ENCODE measurements at regions not wholly inside any gene's neighbourhood (a gene's known extent, or its start where the extent isn't known, plus 50 kb on each side); places are given as distances from the start of the nearest gene placed in this dataset.
"Not testable (repeated sequence)": the region's sequence is repeated elsewhere in the genome, so short reads cannot be mapped to it uniquely, and the experiment has no call there.

- no peaks in the 10 kb centered on the region for H3K4me1 ChIP-seq (ENCODE audit: insufficient read depth, low read length)
- no peaks in the 10 kb centered on the region for H3K27me3 ChIP-seq (ENCODE audit: insufficient read depth, low read length)
- no peaks in the 10 kb centered on the region for H3K9me3 ChIP-seq (ENCODE audit: low read depth, low read length)
- H3K4me3 ChIP-seq (ENCODE audit: low read length) = no peak overlapping the region
These were observed 121.4 kb downstream of the RRAGC start for GRCh38 chr1:38738207-38738606.

DNA sequence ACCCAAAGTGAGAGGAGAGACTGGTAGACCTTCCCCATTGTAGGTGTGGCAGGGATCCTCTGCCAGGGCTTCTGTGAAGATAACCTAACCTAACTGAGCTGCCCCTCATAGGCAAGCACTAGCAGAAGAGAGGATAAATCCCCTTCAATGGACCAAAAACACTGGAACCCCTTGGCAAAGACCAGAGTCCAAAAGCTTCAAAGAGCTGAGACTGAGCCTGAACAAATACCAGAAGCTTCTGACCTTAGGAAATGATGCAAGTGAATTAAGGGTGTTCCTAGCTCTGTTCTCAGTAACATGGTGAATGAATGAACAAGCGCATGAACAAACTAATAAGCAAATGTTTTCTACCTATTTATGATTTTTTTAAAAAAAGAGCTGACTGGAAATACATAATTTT is 123.2 kb downstream of the RRAGC start:
- H3K4me1 ChIP-seq (ENCODE audit: insufficient read depth, low read length) = no peaks in the 10 kb centered on the region
- peaks cover 9% of the 10 kb centered on the region for H3K27me3 ChIP-seq (ENCODE audit: insufficient read depth, low read length)
- no peaks in the 10 kb centered on the region for H3K9me3 ChIP-seq (ENCODE audit: low read depth, low read length)
- H3K4me3 ChIP-seq (ENCODE audit: low read length) = no peak overlapping the region

DNA sequence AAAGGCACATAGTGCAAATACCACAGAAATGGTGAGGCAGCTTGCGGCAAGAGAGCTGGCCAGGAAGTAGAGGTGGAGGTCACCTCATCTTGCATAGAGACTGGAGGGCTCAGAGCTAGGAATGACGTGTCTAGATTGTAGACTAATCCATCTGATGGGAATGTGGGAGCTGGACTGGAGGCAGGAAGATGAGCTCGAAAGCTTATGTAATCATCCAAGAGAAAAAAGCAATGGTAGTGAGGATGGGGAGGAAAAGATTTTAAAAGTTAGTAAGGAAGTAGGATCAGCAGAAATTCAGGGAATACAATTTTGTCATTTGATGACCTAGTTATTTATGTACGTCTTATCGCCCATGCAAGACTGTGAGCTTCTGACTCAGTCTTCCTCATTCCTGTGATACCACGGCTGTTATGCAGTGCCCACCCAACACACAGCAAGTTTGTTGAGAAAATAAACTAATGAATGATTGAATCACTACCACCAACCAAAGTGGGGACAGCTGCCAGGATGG is 123.9 kb downstream of the RRAGC start:
- Histone ChIP-seq H3K27me3 (ENCODE audit: insufficient read depth, low read length) (peaks cover 12% of the 10 kb centered on the region), H3K9me3 (ENCODE audit: low read depth, low read length) (no peaks in the 10 kb centered on the region), H3K4me1 (ENCODE audit: insufficient read depth, low read length) (no peaks in the 10 kb centered on the region), H3K4me3 (ENCODE audit: low read length) (no peak overlapping the region)

DNA sequence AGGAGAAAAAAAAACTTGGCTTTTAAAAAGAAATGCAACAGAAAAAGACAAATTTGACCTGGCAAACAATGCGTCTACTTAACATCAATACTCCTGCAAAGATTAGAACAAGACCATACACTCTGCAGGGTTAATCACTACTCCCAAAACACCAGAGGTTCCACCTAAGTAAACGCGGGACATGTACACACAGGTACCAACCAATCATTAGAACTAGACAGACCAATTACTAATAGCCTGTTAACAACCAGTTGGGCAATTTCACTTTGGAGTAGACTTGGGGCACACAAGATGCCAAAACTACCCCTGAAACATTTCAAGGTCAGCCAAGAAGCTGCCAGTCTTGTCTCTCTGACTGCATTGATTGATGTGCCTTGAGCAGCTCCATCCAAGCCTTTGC is 125.8 kb downstream of the RRAGC start:
- no peaks in the 10 kb centered on the region for H3K9me3 ChIP-seq (ENCODE audit: low read depth, low read length)
- no peak overlapping the region for H3K4me3 ChIP-seq (ENCODE audit: low read length)
- no peaks in the 10 kb centered on the region for H3K4me1 ChIP-seq (ENCODE audit: insufficient read depth, low read length)
- peaks cover 25% of the 10 kb centered on the region for H3K27me3 ChIP-seq (ENCODE audit: insufficient read depth, low read length)

GRCh38 chr1:38730511-38731397 is 128.8 kb downstream of the RRAGC start:
- peaks cover 55% of the 10 kb centered on the region for H3K27me3 ChIP-seq (ENCODE audit: insufficient read depth, low read length)
- H3K9me3 ChIP-seq (ENCODE audit: low read depth, low read length) = no peaks in the 10 kb centered on the region
- H3K4me3 ChIP-seq (ENCODE audit: low read length) = no peak overlapping the region
- H3K4me1 ChIP-seq (ENCODE audit: insufficient read depth, low read length) = no peaks in the 10 kb centered on the region

DNA sequence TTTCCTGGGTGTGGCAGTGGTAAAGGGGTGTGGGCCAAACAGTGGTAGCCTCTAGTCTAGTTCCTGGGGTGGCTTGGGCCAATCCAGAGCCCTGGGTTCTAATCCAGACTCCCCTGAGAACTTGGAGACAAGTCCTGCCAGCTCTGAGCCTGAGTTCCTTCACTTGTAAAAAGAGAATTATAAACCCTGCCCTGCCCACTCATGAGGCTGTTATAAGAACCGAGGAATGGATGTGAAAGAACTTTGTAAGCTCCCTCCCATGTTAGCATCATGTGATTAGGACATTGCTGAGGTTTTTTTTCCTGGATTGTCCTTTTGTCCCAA is 131.0 kb downstream of the RRAGC start:
- no peak overlapping the region for H3K4me3 ChIP-seq (ENCODE audit: low read length)
- H3K27me3 ChIP-seq (ENCODE audit: insufficient read depth, low read length) = peaks cover 66% of the 10 kb centered on the region
- no peaks in the 10 kb centered on the region for H3K4me1 ChIP-seq (ENCODE audit: insufficient read depth, low read length)
- no peaks in the 10 kb centered on the region for H3K9me3 ChIP-seq (ENCODE audit: low read depth, low read length)

DNA sequence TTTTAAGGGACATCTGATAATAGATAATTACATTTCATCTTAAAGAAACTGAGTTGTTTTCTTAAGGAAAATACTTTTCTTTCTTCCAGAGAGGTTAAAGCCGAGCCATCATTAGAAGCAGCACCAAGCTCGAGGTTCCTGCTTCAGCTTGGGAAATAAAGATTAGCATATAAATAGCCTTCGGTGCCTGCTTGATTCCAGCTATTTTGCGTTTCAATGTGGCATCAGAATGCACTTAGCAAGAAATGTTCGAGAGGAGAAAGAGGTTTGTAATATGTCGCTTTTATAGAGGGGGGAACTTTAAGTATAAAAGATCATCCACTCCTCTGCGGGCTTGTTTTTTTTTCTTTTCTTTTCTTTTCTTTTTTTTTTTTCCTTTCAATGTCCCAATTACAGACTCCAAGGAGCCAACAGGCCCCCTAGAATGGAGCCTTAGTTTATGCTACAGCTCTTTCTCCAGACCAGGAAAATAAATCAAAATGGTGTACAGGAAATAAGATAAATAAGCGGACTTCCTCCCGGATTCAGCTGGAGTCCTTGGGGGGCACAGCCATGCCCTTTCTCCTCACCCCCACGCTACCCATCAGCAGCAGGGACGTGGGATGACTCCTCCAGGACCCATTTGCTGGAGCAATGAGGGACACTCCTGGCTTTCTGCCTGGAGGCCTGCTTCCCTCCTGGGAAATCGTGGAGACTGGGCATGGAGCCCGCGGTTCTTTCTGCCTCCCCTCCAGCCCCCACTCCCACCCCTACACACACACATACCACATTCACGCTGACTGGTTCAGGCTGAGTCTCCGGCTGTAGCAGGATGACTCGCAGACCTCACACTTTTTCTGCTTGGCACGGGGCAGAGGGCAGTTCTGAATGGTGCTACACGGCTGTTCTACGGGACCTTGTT is 131.6 kb downstream of the RRAGC start:
- H3K27me3 ChIP-seq (ENCODE audit: insufficient read depth, low read length) = peaks cover 66% of the 10 kb centered on the region
- no peaks in the 10 kb centered on the region for H3K4me1 ChIP-seq (ENCODE audit: insufficient read depth, low read length)
- no peak overlapping the region for H3K4me3 ChIP-seq (ENCODE audit: low read length)
- no peaks in the 10 kb centered on the region for H3K9me3 ChIP-seq (ENCODE audit: low read depth, low read length)

DNA sequence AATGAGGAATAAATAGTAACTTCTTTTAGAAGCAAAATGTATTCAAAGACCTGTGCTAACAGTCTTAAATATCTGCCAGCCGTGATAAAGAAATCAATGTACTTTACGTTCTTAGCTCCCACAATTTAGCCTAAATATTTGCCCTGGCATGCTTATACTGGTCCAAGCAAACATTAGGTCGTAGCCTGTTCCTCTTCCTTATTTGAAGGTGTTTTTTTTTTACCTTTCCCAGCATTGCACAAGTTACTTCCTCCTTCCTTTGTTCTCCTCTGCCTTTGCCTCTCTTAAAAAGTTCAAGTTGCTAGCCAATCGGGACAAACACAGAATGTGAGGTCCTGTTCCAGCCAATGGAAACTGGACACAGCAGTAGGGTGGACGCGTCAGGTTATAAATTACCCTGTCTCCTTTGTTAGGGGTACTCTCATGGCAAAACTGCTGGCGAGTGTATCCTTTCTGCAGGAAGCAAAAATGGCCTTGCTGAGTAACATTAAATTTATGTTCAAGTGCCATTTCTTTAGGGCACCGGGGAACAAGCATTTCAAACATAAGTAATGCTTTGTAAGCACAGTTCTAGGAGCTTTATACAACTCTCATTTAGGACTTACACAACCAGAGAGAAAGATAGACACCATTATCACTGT is 134.1 kb downstream of the RRAGC start:
- peaks cover 53% of the 10 kb centered on the region for H3K27me3 ChIP-seq (ENCODE audit: insufficient read depth, low read length)
- H3K9me3 ChIP-seq (ENCODE audit: low read depth, low read length); H3K4me3 ChIP-seq (ENCODE audit: low read length); H3K4me1 ChIP-seq (ENCODE audit: insufficient read depth, low read length): not testable (repeated sequence)

- Histone ChIP-seq H3K4me1 (ENCODE audit: insufficient read depth, low read length) (no peaks in the 10 kb centered on the region), H3K4me3 (ENCODE audit: low read length) (no peak overlapping the region), H3K9me3 (ENCODE audit: low read depth, low read length) (no peaks in the 10 kb centered on the region), H3K27me3 (ENCODE audit: insufficient read depth, low read length) (peaks cover 45% of the 10 kb centered on the region)
These were observed 135.1 kb downstream of the RRAGC start for GRCh38 chr1:38724160-38725131.

DNA sequence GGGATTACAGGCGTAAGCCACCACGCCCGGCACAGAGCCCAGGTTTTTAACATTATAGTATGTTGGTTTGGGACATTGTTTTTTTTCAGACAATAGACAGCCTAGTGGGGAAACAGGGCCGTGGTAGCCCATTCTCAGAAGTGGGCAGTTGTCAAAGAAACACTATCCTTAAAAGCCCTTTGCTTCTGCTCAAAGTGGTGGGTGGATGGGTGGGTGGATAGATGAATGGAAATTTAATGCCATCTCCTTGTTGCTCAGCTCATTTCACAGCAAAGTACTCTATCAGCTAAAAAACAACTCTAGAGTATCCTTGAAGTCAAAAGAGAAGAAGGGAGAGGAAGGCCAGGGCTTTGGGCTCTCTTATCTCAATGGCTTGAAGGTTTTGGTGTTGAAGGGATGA is 137.8 kb downstream of the RRAGC start:
- H3K9me3 ChIP-seq (ENCODE audit: low read depth, low read length) = no peaks in the 10 kb centered on the region
- H3K27me3 ChIP-seq (ENCODE audit: insufficient read depth, low read length) = peaks cover 21% of the 10 kb centered on the region
- no peaks in the 10 kb centered on the region for H3K4me1 ChIP-seq (ENCODE audit: insufficient read depth, low read length)
- H3K4me3 ChIP-seq (ENCODE audit: low read length) = no peak overlapping the region

DNA sequence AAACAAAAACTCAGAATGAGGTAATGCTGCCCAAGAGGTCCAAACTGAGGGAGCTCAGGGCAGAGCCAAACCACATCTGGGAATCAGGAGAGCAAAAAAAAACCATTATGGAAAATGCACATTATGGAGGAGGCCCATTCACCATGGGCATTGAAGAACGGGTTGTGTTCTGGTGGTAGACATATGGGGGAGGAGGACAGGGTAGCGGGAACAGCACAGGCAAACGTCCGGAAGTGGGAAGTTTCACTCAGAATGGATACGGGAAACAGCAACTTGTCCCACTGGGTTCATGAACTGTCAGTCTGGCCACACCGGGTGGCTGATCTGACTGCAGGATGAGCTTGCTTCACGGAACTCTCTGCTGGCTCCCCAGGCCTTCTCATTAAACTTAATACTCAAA is 139.7 kb downstream of the RRAGC start:
- no peaks in the 10 kb centered on the region for H3K9me3 ChIP-seq (ENCODE audit: low read depth, low read length)
- H3K4me1 ChIP-seq (ENCODE audit: insufficient read depth, low read length) = no peaks in the 10 kb centered on the region
- H3K4me3 ChIP-seq (ENCODE audit: low read length) = no peak overlapping the region
- peaks cover 6% of the 10 kb centered on the region for H3K27me3 ChIP-seq (ENCODE audit: insufficient read depth, low read length)

DNA sequence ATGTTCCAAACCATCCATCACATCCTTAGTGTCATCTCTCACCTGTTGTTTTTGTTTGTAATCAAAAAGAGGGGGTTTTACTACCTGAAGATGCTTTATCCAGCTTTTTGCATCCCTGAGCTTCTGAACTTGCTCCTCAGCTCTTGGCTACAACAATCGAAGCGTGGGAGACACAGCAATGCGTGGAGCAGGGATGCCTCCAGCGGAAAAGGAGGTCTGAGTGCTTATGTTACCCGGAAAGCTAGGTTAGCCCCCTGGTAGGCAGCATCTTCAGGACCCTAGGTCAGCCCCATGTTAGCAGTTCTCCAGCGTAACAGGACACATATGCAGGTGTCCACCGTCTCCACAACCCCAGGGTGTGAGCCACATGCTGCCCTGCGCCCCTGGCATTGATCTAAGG is 141.5 kb downstream of the RRAGC start:
- Histone ChIP-seq H3K27me3 (ENCODE audit: insufficient read depth, low read length) (no peaks in the 10 kb centered on the region), H3K4me1 (ENCODE audit: insufficient read depth, low read length) (no peaks in the 10 kb centered on the region), H3K9me3 (ENCODE audit: low read depth, low read length) (no peaks in the 10 kb centered on the region), H3K4me3 (ENCODE audit: low read length) (no peak overlapping the region)

- H3K27me3 ChIP-seq (ENCODE audit: insufficient read depth, low read length) = no peaks in the 10 kb centered on the region
- H3K4me3 ChIP-seq (ENCODE audit: low read length) = no peak overlapping the region
- H3K9me3 ChIP-seq (ENCODE audit: low read depth, low read length) = no peaks in the 10 kb centered on the region
- H3K4me1 ChIP-seq (ENCODE audit: insufficient read depth, low read length) = no peaks in the 10 kb centered on the region
These were observed 143.3 kb downstream of the RRAGC start for GRCh38 chr1:38716229-38716628.

DNA sequence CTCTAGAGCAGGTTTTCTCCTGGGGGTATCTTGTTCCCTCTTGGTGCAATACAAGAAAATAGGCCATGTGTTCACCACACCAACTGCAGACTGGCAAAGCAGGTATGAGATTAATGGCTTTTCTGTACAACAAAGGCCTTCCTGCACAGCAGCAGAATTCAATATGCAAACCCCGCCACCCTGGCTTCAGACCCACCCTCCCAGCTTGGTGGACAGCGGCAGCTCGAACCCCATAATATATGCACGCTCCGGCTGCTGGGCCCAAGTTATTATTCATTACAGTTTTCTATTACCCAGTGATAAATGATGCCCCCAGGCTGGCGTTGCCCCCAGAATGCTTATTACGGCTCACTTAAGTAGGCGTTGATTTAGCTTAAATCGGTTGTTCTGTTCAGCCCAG is 144.2 kb downstream of the RRAGC start:
- H3K27me3 ChIP-seq (ENCODE audit: insufficient read depth, low read length) = no peaks in the 10 kb centered on the region
- no peaks in the 10 kb centered on the region for H3K9me3 ChIP-seq (ENCODE audit: low read depth, low read length)
- no peaks in the 10 kb centered on the region for H3K4me1 ChIP-seq (ENCODE audit: insufficient read depth, low read length)
- H3K4me3 ChIP-seq (ENCODE audit: low read length) = no peak overlapping the region
